C4-2B (cell line): ENCODE measurements at regions not wholly inside any gene's neighbourhood (a gene's known extent, or its start where the extent isn't known, plus 50 kb on each side); places are given as distances from the start of the nearest gene placed in this dataset.

Source experiments
- H3K27ac ChIP-seq: fragments of 450-650 bp; 2 replicates; pipeline ENCODE4 v1.5.1; 2017
- ZFX ChIP-seq: fragments of 450-650 bp; IDR thresholded peaks from 2 replicates; pipeline ENCODE4 v1.6.1; 2017
- TF ChIP-seq, protein P1 (sequence below): fragments of 450-650 bp; conservative IDR thresholded peaks from 2 replicates; pipeline ENCODE4 v1.5.1; 2017; ENCODE audit warnings: mild to moderate bottlenecking

DNA sequence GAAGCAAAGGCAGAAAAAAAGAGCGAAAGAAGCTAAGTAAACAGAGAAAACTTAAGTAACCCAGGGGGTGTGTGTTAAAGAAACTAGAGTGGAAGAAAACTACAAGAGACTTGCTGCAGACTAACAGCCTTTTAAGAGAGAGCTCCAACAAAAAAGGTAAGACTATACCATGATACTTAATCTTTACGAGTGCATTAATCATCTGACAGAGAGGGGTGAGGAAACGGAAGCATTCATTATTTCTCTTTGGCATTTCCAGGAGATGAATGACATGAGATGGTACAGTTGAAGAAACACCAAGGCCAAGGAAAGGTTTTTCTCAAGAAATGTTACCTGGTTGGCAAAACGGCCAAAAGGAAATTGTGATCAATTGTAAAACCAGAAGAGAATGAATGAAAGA lies 906.8 kb downstream of the QKI start:
- no peak overlapping the region for H3K27ac ChIP-seq
- TF ChIP-seq, protein P1, sequence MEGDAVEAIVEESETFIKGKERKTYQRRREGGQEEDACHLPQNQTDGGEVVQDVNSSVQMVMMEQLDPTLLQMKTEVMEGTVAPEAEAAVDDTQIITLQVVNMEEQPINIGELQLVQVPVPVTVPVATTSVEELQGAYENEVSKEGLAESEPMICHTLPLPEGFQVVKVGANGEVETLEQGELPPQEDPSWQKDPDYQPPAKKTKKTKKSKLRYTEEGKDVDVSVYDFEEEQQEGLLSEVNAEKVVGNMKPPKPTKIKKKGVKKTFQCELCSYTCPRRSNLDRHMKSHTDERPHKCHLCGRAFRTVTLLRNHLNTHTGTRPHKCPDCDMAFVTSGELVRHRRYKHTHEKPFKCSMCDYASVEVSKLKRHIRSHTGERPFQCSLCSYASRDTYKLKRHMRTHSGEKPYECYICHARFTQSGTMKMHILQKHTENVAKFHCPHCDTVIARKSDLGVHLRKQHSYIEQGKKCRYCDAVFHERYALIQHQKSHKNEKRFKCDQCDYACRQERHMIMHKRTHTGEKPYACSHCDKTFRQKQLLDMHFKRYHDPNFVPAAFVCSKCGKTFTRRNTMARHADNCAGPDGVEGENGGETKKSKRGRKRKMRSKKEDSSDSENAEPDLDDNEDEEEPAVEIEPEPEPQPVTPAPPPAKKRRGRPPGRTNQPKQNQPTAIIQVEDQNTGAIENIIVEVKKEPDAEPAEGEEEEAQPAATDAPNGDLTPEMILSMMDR = no peak
- no peak for TF ChIP-seq ZFX

DNA sequence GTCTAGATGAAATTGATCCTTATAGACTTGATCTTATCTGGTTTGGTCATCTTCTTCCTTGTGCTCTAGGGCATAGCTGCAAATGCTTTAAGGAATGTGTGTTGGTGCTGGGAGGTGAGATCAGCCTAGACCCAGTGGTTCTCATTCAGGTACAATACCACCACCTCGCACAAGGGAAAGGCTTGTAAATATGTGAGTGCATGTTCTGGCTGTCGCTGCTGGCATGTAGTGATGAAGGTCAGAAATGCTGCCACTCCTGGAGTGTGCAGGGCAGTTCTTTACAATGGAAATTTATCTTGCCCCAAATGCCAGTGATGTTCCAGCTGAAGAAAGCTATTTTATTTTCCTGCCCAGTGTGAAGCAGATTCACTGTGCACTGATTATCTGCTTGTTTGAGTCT lies 900.9 kb downstream of the QKI start:
- no peak overlapping the region for H3K27ac ChIP-seq
- TF ChIP-seq, protein P1 = no peak
- no peak for TF ChIP-seq ZFX

DNA sequence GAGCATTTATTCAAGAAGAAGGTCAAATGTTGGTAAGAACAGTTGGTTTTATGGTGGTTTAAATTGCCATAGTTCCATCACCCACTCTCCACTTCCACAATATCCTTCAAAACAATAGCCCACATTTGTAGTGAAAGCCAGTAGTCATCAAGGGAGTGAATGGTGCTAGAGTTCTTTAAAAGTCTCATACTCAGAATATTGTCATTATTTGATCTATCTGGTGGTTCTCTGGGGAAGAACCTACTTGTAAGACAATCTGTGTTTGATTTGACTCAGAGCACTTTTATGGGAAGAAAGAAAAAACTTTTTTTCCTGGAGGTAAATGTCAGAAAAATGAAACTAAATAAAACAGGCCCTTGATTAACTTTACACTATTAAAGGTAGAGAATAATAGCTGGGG lies 893.8 kb downstream of the QKI start:
- no peak for TF ChIP-seq ZFX
- TF ChIP-seq, protein P1 = no peak
- H3K27ac ChIP-seq = no peak overlapping the region

DNA sequence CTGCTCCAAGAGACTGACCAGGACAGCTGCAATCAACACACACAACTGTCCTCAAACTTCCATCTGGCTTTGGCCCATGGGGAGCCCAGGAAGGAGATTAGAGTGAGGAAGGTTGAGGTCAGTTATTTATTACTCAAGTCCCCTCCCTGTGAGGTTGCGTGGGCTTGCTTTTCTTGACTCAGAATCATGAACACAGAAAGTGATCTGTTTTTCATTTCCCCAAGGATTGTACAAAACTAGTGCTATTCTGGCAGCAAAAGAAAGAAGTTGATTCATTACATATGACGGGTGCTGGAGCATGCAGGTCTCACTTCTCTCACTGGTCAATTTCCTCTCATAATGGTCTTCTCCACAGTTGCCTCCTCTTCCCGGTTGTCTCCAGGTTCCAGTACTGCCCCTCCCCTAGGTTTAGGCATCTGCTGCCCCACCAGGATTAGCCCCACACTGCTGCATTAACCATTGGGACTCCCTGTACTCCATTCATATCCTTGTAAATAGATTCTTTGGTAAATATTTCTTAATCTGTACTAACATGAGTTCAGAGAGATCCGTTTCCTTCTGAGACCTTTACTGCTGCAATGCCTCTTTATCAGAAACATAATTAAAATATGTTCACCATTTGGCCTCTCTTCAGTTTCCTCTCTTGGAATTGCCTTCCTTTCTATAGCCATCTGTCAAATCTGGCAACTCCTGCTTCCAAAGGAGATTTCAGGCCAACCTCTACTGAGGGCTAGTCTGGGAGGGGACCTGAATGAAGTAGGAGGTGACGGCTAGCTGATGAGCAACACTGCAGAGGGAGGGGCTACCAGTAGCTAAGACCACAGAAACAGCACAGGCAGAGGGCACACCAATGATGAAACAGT lies 888.8 kb downstream of the QKI start:
- no peak overlapping the region for H3K27ac ChIP-seq
- TF ChIP-seq, protein P1 = no peak
- no peak for TF ChIP-seq ZFX

DNA sequence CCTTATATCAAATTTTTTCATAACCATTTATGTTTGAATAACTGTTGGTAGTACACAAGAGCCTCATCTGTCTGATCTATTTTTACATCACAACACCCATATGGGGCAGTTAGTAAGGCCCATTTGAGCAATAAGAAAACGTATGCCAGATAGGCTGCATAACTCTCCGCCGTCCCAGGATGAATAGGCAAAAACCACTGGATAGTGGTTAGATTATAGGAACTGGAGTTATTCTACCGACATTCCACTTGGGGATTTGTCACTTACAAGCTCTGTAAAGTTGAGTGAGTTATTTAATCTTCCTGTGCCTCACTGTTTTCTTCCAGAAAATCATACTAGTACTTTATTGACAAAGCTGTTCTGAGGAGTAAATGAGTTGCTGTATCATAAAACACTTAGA lies 881.9 kb downstream of the QKI start:
- no peak for TF ChIP-seq ZFX
- TF ChIP-seq, protein P1 = no peak
- no peak overlapping the region for H3K27ac ChIP-seq

DNA sequence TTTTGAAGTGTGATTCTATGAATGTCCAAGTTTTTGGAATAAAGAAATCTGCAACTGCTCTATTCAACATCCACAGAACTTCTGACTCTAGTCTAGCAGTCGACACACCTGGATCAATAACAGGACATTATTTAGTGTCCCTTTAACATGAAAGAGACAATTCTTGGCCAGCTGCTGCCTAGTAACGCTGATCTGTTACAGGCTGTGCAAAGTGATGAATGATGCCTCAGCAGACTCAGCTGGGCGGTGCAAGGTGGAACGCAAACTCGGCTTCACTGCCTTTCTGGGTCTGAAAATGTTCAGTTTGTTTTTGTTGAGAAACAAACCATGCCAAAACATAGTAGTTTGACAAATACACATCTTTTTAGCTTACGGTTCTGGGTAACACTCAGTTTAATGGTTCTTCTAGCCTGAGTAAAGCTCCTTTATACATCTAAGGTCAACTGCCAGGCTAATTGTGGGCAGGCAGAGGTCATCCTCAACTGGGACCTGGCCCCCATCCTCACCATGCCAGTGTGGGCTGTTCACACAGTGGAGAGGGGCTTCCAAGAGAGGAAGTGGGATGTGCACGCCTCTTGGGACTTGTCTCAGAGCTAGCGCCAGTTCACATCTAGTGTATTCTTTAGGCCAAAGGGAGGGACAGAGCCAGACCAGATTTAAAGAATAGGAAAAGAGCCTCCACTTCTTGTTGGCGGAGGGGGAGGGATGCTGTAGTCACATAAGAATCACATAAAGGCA lies 879.7 kb downstream of the QKI start:
- no peak overlapping the region for H3K27ac ChIP-seq
- no peak for TF ChIP-seq ZFX
- TF ChIP-seq, protein P1 = no peak

DNA sequence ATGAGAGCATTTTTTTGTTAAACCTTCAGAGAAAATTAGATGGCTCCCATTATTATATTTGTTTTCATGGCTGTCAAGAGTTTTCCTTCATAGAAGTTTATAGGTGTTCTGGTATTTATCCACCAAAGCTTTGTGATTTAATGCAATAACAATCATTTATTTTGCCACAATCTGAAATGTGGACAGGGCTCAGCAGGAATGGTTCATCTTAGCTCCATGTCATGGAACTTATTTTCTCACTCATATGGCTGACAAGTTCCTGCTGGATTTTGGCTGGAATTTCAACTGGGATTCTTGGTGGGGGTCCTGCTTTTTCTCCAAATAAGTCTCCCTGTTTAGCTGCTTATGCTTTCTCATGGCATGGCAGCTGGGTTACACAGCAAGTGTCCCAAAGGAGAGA lies 876.7 kb downstream of the QKI start:
- no peak overlapping the region for H3K27ac ChIP-seq
- TF ChIP-seq ZFX = no peak
- TF ChIP-seq, protein P1 = no peak
